Naive B cell (primary cell): ENCODE measurements at regions not wholly inside any gene's neighbourhood (a gene's known extent, or its start where the extent isn't known, plus 50 kb on each side); places are given as distances from the start of the nearest gene placed in this dataset.

ENCODE experiments used
- ATAC-seq, 2 donors: fragments of 150-1000 bp; cut with Tn5 transposase; 2 replicates each; pipeline ENCODE4 v1.10.0; 2021; ENCODE audit warnings: low read depth in 2 of 2, mild to moderate bottlenecking in 2 of 2, moderate library complexity in 2 of 2
- DNase-seq: peaks from one replicate; pipeline ENCODE4 v3.0.0; 2022
- H3K27ac Mint-ChIP-seq, 6 donors: one replicate each; pipeline ENCODE4 v1.8.0; 2020 to 2022; ENCODE audit warnings: mild to moderate bottlenecking in 6 of 6, mixed read lengths in 6 of 6, moderate library complexity in 5 of 6, inconsistent platforms in 2 of 6
- H3K27me3 Mint-ChIP-seq, 3 donors: one replicate each; pipeline ENCODE4 v1.8.0; 2021 to 2022; ENCODE audit warnings: mixed read lengths in 3 of 3, mild to moderate bottlenecking in 1 of 3
- H3K36me3 Mint-ChIP-seq, 2 donors: one replicate each; pipeline ENCODE4 v1.8.0; 2020 to 2022; ENCODE audit warnings: mixed read lengths in 2 of 2, inconsistent platforms in 1 of 2, mild to moderate bottlenecking in 1 of 2
- H3K4me1 Mint-ChIP-seq, 3 donors: one replicate each; pipeline ENCODE4 v1.8.0; 2020 to 2022; ENCODE audit warnings: mixed read lengths in 3 of 3, inconsistent platforms in 1 of 3, mild to moderate bottlenecking in 1 of 3, moderate library complexity in 1 of 3
- H3K4me3 Mint-ChIP-seq, 8 donors: one replicate each; pipeline ENCODE4 v1.8.0; 2020 to 2022; ENCODE audit warnings: mild to moderate bottlenecking in 8 of 8, mixed read lengths in 8 of 8, moderate library complexity in 8 of 8, inconsistent platforms in 2 of 8
- H3K9me3 Mint-ChIP-seq, 7 donors: one replicate each; pipeline ENCODE4 v1.8.0; 2020 to 2022; ENCODE audit warnings: mixed read lengths in 7 of 7, mild to moderate bottlenecking in 5 of 7, inconsistent platforms in 2 of 7, moderate library complexity in 1 of 7

DNA sequence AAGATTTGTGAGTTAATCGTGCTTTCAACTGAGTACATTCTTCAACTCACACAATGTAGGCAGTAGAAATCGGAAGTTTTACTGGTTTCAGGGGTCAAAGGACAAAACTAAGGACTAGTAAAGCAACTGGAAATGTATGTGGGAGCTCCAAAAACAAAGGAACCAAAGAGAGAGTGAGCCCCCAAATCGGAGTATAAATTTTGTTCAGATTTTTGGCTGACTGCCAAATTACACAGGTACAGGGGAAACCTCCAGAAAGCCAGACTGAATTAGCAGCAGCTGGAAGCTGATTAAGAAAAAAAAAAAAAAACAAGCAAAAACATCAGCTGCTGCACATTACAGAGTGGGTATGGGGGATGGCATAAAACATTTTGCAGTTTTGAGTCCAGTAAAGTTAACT lies 75.2 kb upstream of the GNAZ start:
- DNase-seq (no peak), ATAC-seq (no peak)
- peaks cover 0 to 8% (median 0%) of the 10 kb centered on the region in 3 donors for H3K27me3 Mint-ChIP-seq
- H3K9me3 Mint-ChIP-seq = peaks cover 14 to 41% (median 31%) of the 10 kb centered on the region in 7 donors
- H3K4me3 Mint-ChIP-seq = no peak overlapping the region
- peaks cover 10 to 23% of the 10 kb centered on the region in 2 donors for H3K36me3 Mint-ChIP-seq
- H3K27ac Mint-ChIP-seq = peak overlapping the region in 2 of 6 donors; percentile 15 to 61
- peaks cover 4 to 12% (median 8%) of the 10 kb centered on the region in 3 donors for H3K4me1 Mint-ChIP-seq

DNA sequence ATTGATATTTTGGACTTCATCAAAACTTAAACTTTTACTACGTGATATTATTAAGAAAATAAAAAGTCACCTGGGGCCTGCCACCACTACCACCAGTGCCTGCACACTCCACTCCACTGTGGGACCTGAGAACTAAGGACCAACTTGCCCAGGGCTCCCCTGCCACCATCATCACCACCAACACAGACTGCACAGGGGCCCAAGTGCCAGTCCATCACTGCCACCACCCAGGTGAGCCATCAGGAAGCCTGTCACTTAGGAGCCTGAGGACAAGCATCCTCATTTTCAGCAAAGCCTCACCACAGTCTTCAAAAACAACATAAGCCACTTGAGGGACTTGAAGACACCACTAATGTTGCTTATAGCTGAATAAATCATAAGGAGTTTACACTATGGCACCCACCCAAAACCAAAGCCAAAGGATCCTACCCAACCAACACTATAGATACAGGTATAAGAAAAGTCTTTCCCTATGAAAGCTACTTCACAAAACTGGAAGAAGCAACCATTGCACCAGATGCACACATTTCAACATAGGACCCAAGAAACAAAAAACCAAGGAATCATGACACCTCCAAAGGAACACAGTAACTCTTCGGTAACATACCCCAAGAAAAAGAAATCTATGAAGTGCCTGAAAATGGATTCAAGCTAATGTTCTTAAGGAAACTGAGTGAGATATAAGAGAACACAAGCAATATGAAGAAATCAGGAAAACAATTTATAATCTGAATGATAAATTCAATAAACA lies 73.6 kb upstream of the GNAZ start:
- Mint-ChIP-seq H3K9me3 (peaks cover 20 to 50% (median 37%) of the 10 kb centered on the region in 7 donors), H3K27ac (no peak overlapping the region), H3K27me3 (no peaks in the 10 kb centered on the region)

DNA sequence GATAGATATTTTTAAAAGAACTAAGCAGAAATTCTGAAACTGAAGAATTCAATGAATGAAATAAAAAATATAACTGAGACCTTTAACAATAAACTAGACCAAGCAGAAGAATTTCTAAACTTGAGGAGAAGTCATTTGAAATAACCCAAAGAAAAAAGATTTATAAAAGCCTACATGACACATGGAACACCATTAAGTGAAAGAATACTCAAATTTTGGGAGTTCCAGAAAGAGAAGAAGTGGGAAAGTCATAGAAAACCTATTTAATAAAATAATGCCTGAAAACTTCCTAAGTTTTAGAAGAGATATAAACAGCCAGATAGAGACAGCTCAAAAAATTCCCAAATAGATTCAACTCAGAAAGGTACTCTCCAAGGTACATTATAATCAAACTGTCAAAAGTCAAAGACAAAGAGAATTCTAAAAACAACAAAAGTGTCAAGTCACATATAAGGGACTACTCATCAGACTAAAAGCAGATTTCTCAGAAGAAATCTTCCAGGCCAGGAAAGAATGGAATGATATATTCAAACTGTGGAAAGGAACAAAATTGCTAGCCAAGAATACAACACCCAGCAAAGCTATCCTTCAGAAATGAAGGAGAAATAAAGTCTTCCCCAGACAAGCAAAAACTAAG lies 72.9 kb upstream of the GNAZ start:
- Mint-ChIP-seq H3K27ac (no peak overlapping the region), H3K4me1 (peaks cover 24 to 26% (median 26%) of the 10 kb centered on the region in 3 donors), H3K4me3 (no peak overlapping the region), H3K27me3 (peaks cover 0 to 6% (median 0%) of the 10 kb centered on the region in 3 donors), H3K36me3 (peaks cover 10 to 33% of the 10 kb centered on the region in 2 donors), H3K9me3 (peaks cover 20 to 50% (median 37%) of the 10 kb centered on the region in 7 donors)
- DNase-seq (no peak), ATAC-seq (no peak)

More for the DNA sequence above, 73.6 kb upstream of the GNAZ start:
- no peak for DNase-seq
- Mint-ChIP-seq H3K4me1 (peaks cover 19 to 25% (median 20%) of the 10 kb centered on the region in 3 donors), H3K36me3 (peaks cover 10 to 33% of the 10 kb centered on the region in 2 donors), H3K4me3 (no peak overlapping the region)
- no peak for ATAC-seq

DNA sequence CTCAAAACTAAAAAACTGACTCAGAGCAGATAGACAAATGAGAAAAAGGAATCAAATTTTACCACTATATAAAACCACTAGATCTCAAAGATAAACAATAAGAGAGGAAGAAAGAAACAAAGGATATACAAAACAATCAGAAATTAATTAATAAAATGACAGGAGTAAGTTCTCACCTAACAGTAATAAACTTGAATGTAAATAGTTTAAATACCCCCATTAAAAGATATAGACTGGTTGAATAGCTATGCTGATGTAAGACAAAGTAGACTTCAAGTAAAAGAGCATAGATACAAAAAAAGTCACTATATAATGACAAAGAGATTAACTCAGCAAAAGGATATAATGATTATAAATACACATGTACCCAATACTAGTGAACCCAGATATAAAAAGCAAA lies 72.3 kb upstream of the GNAZ start:
- Mint-ChIP-seq H3K9me3 (peaks cover 20 to 50% (median 37%) of the 10 kb centered on the region in 7 donors), H3K27me3 (peaks cover 0 to 6% (median 0%) of the 10 kb centered on the region in 3 donors), H3K36me3 (peaks cover 10 to 33% of the 10 kb centered on the region in 2 donors), H3K4me3 (no peak overlapping the region), H3K4me1 (peaks cover 24 to 26% (median 26%) of the 10 kb centered on the region in 3 donors), H3K27ac (no peak overlapping the region)
- DNase-seq (no peak), ATAC-seq (no peak)

DNA sequence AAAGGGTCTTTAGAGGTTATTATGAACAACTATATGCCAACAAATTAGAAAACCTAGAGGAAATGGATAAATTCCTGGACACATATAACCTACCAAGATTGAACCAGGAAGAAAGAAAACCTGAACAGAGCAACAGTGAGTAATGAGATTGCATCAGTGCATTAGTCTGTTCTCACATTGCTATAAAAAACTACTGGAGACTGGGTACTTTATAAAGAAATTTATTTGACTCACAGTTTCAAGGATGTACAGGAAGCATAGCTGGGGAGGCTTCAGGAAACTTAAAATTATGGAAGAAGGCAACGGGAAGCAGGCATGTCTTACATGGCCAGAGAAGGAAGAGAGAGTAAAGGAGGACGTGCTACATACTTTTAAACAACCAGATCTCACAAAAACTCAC lies 70.8 kb upstream of the GNAZ start:
- peaks cover 0 to 6% (median 0%) of the 10 kb centered on the region in 3 donors for H3K27me3 Mint-ChIP-seq
- DNase-seq (no peak), ATAC-seq (no peak)
- peaks cover 20 to 50% (median 37%) of the 10 kb centered on the region in 7 donors for H3K9me3 Mint-ChIP-seq
- peak overlapping the region in 2 of 8 donors; percentile 16 to 73 for H3K4me3 Mint-ChIP-seq
- peak overlapping the region in 3 of 6 donors; percentile 10 to 71 (median 21) for H3K27ac Mint-ChIP-seq
- H3K36me3 Mint-ChIP-seq = peaks cover 10 to 33% of the 10 kb centered on the region in 2 donors
- H3K4me1 Mint-ChIP-seq = peaks cover 24 to 26% (median 26%) of the 10 kb centered on the region in 3 donors

DNA sequence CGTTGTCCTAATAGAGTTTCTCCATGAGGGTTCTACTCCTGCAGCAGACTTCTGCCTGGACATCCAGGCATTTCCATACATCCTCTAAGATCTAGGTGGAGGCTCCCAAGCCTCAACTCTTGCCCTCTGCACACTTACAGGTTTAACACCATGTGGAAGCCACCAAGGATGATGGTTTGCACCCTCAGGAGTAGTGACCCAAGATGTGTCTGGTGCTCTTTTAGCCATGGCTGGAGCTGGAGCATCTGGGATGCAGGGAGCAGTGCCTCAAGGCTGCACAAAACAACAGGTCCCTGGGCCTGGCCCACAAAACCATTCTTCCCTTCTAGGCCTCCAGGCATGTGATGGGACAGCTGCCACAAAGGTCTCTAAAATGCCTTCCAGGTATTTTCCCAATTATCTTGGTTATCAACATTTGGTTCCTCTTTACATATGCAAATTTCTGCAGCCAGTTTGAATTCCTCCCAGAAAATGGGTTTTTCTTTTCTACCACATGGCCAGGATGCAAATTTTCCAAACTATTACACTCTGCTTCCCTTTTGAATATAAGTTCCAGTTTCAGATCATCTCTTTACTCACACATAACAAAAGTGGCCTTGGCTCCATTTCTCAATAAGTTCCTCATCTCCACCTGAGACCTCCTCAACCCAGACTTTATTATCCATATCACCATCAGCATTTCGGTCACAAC lies 69.5 kb upstream of the GNAZ start:
- peaks cover 20 to 43% (median 35%) of the 10 kb centered on the region in 7 donors for H3K9me3 Mint-ChIP-seq
- H3K27ac Mint-ChIP-seq = peak overlapping the region in 3 of 6 donors; percentile 49 to 67 (median 54)
- H3K4me1 Mint-ChIP-seq = peaks cover 24 to 26% (median 26%) of the 10 kb centered on the region in 3 donors
- peaks cover 10 to 27% of the 10 kb centered on the region in 2 donors for H3K36me3 Mint-ChIP-seq
- H3K27me3 Mint-ChIP-seq = peaks cover 0 to 6% (median 0%) of the 10 kb centered on the region in 3 donors
- ATAC-seq (peak; percentile 58 to 90), DNase-seq (no peak)
- peak overlapping the region in 3 of 8 donors; percentile 16 to 32 (median 18) for H3K4me3 Mint-ChIP-seq

DNA sequence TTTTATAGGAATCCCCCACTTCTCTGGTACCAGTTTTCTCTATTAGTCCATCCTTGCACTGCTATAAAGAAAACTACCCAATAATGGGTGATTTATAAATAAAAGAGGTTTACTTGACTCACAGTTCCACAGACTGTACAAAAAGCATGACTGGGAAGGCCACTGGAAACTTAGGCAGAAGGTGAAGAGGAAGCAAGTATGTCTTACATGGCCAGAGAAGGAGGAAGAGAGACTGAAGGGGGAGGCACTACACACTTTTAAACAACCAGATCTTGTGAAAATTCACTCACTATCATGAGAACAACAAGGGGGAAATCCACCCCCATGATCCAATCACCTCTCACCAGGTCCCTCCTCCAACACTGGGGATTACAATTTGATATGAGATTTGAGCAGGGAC lies 68.9 kb upstream of the GNAZ start:
- Mint-ChIP-seq H3K27ac (peak overlapping the region in 2 of 6 donors; percentile 54 to 67), H3K36me3 (peaks cover 10 to 25% of the 10 kb centered on the region in 2 donors), H3K9me3 (peaks cover 20 to 38% (median 31%) of the 10 kb centered on the region in 7 donors), H3K4me1 (peaks cover 24 to 26% (median 26%) of the 10 kb centered on the region in 3 donors), H3K4me3 (peak overlapping the region in 3 of 8 donors; percentile 16 to 28 (median 18)), H3K27me3 (peaks cover 0 to 6% (median 0%) of the 10 kb centered on the region in 3 donors)
- ATAC-seq (peak; percentile 58 to 64), DNase-seq (no peak)

DNA sequence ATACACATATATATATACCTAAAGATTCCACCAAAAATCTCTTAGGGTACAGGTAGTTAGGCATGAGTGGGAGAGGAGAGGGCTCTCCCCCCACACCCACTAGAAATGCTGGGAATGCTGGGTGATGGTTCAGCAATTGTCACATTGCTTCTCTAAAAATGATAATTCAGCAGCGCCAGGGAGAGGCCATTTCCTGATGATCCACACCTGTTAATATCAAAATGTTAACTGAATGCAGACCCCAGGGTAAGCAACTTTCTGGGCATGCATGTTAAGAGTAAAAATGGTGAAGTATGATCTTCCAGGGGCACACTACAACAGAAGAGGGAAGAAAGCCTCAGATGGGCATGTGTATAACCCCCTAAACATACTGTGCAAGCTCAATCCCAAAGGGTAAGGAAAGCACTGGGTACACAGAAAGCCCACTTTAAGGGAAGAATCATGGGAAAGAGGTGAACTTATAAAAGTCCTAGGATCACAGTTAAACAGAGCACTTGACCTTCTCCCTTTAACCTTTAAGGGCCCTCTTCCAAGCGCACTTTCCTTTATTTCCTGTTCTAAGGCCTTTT lies 67.6 kb upstream of the GNAZ start:
- Mint-ChIP-seq H3K27ac (peak overlapping the region in 1 of 6 donors; percentile 35), H3K9me3 (peaks cover 12 to 26% (median 18%) of the 10 kb centered on the region in 7 donors), H3K27me3 (peaks cover 0 to 6% (median 0%) of the 10 kb centered on the region in 3 donors), H3K36me3 (peaks cover 10 to 17% of the 10 kb centered on the region in 2 donors), H3K4me3 (no peak overlapping the region), H3K4me1 (peaks cover 24 to 26% (median 26%) of the 10 kb centered on the region in 3 donors)
- DNase-seq (no peak), ATAC-seq (no peak)

DNA sequence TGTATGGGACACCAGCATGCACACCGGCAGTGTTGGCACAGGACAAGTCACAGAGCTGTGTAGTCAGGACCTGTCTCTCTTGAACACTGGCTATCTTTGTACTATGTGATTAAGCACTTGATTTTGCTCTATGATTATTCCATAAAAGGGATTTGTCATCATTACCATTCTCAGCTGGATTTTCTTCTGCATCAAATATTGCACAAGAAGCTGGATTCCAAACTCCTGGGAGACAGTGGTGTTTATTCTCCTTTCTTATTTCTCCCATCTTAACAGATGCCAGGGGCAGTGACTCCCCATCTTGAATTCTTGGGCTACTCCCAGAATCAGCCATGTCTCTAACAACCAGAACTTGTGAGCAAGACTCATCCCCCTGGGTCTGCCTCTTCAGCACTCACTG lies 62.5 kb upstream of the GNAZ start:
- no peak overlapping the region for H3K27ac Mint-ChIP-seq
- H3K36me3 Mint-ChIP-seq = no peaks in the 10 kb centered on the region
- H3K4me3 Mint-ChIP-seq = no peak overlapping the region
- ATAC-seq (no peak), DNase-seq (no peak)
- no peaks in the 10 kb centered on the region for H3K4me1 Mint-ChIP-seq
- peaks cover 0 to 3% (median 0%) of the 10 kb centered on the region in 7 donors for H3K9me3 Mint-ChIP-seq
- H3K27me3 Mint-ChIP-seq = peaks cover 0 to 5% (median 4%) of the 10 kb centered on the region in 3 donors

DNA sequence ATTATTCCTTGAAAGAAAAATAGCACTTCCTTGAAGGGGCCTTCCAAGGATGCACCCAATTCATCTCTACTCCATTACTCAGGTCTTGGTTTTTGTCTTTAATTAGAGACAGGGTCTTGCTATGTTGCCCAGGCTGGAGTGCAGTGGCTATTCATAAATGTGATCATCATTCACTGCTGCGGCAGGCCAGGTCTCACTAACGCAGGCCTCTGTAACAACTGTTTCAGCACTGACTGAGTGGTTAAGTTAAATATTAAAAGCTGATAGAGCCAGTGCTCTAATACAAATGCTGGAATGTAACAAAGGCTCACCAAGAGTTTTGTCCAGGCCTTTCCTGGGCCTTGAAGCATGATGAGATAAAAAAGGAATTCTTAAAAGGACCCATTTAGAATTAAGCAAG lies 61.4 kb upstream of the GNAZ start:
- Mint-ChIP-seq H3K4me3 (no peak overlapping the region), H3K9me3 (peaks cover 0 to 3% (median 0%) of the 10 kb centered on the region in 7 donors), H3K36me3 (no peaks in the 10 kb centered on the region), H3K4me1 (no peaks in the 10 kb centered on the region), H3K27ac (no peak overlapping the region), H3K27me3 (peaks cover 0 to 5% (median 4%) of the 10 kb centered on the region in 3 donors)
- no peak for ATAC-seq
- no peak for DNase-seq
